ENCODE measurements at regions not wholly inside any gene's neighbourhood (a gene's known extent, or its start where the extent isn't known, plus 50 kb on each side); places are given as distances from the start of the nearest gene placed in this dataset.

DNA sequence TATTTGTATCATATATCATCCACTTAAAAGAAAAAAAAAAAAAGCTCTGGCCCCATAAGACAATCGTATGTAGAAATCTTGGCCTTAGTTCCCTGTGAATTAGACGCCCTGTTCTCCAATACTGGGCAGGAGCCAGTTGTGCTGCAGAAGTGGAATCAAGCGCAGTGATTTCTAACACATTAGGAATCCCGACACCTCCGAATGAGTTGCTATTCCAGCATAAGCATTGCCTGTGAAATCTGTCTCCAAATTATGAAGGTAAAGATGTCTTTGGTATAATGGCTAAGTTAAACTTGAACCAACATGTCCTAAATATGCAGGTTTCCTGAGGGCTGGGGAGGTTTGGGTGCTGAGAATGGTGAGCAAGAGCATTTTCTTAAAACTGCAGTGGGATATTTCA, 199.4 kb upstream of the ARRDC4 start:
- DNase-seq (ENCODE audit: low read depth in 2 of 2) = no peak

DNA sequence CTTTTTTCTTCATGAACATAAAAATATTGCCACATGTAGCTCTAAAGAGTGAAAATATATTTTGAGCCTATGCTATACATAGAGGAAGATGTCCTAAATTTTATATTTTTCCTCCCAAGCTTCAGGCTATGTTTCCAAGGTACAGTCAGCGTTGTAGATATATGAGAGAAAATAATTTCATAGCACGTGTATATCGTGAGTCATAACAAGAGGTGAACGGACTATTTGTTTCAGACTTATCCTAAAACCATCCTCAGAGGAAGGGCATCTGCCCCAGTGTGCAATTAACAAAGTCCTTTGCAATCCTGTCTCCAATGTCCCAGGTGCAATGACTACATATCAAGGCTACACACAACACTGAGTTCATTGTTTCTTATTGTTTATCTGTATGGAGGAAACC, 177.3 kb upstream of the ARRDC4 start:
- no peak for DNase-seq (ENCODE audit: low read depth in 2 of 2)

GRCh38 chr15:97786741-97787140, 173.8 kb upstream of the ARRDC4 start:
- DNase-seq (ENCODE audit: low read depth in 2 of 2) = no peak

- DNase-seq (ENCODE audit: low read depth in 2 of 2) = no peak
Measured at GRCh38 chr15:97790180-97790579, 170.3 kb upstream of the ARRDC4 start.

- DNase-seq (ENCODE audit: low read depth in 2 of 2) = no peak
Measured at GRCh38 chr15:97791824-97792792, 168.4 kb upstream of the ARRDC4 start.

- no peak for DNase-seq (ENCODE audit: low read depth in 2 of 2)
Measured at GRCh38 chr15:97804950-97805349, 155.6 kb upstream of the ARRDC4 start.

GRCh38 chr15:97806766-97807165, 153.7 kb upstream of the ARRDC4 start:
- no peak for DNase-seq (ENCODE audit: low read depth in 2 of 2)

DNA sequence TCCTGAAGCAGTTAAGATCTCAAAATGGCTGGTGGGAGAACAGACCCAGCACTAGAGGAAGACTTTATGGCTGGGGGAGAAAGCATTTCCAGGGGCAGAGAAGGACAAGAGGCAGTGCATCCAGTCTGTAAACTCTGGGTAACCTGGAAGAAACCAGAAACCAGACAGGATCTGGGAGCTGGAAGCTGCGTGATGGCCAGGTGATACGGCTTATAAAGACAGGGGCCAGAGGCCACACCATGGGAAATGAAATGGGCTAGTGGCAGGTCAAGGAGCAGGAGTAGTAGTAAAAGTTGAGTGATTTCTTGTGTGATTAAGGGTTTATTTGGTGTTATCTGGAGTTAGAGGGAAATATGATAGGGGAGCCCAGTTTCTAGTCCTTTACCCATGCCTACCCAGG, 144.7 kb upstream of the ARRDC4 start:
- no peak for DNase-seq (ENCODE audit: low read depth in 2 of 2)

DNA sequence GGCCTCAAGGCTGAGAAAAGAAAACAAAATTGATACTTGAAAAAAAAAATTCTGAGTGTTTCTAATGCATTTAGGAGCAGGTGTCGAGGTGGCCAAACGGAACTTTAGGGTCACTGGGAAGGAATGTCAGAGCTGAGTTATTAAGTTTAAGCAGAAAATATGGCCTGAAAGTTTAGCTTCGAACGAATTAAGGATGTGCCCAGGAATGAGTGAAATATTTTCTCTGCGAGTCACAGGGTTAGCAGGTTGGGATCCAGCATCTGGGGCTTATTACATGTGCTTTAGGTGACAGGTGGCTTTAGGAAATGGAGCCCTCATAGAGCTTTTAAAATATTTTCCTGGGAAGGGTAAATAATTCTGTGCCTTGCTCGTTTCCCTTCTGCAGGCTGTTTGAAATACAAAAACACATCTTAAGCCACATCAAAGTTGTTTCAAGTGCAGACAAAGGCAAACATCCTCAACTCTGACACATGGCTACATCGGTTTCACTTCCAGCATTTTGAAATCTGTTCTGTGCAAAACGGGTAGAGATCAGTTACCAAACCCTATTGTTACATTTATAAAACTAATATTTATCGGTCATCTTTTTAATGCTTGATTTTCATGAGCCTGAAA, 143.1 kb upstream of the ARRDC4 start:
- DNase-seq (ENCODE audit: low read depth in 2 of 2) = no peak

DNA sequence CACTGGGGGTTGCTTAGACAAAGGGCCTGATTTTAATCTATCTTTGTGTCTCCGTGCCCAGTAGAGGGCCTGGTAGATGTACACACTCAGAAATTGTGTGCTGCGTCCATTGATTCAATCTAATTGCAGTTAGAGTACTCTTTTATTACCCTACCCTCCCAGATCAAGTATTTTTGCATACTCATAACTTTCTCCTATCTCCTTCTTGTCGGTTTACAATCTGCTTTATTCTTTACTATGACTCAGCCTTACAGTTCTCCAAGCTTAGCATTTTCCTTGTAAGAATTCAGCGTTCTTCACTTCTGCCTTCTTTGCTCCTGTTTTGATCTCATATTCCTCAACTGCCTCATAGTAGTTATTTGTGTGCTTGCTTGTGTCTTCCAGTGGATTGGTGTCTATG, 124.5 kb upstream of the ARRDC4 start:
- no peak for DNase-seq (ENCODE audit: low read depth in 2 of 2)

- DNase-seq (ENCODE audit: low read depth in 2 of 2) = no peak
Measured at GRCh38 chr15:97837896-97838295, 122.6 kb upstream of the ARRDC4 start.

- no peak for DNase-seq (ENCODE audit: low read depth in 2 of 2)
Measured at GRCh38 chr15:97838606-97839210, 121.8 kb upstream of the ARRDC4 start.

GRCh38 chr15:97840501-97840900, 120.0 kb upstream of the ARRDC4 start:
- DNase-seq (ENCODE audit: low read depth in 2 of 2) = no peak

DNA sequence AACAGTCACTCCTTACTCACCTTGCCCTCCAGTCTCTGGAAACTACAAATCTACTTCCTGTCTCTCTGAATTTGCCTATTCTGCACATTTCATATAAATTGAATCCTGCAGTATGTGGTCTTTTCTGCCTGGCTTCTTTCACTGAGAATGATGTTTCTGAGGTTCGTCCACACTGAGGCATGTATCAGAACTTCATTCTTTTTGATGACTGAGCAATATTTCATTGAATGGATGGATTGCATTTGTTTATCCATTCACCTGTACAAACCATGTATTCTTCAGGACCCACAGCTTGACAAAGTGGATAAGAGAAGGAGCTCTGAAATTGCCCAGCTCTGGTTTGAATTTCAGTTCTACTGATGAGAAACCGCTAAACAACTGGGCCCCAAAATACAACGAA, 118.9 kb upstream of the ARRDC4 start:
- no peak for DNase-seq (ENCODE audit: low read depth in 2 of 2)

DNA sequence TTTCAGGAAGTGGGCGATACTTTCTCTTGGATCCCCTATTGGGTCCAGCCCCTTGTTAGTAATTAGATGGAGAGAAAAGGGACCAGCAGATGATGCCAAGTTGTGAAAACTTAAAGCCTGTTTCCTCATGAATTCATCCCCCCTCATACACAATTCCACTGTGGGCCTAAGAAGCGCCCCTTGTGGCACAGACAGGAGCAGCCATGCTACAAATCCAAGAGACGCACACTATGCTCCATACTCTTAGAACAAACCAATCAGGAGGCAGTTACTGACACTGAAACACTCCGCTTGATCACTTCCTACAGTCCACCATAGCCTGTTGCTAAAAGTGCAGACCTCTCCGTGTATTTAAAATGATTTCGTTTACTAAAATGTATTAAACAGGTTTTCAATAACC, 111.3 kb upstream of the ARRDC4 start:
- no peak for DNase-seq (ENCODE audit: low read depth in 2 of 2)

DNA sequence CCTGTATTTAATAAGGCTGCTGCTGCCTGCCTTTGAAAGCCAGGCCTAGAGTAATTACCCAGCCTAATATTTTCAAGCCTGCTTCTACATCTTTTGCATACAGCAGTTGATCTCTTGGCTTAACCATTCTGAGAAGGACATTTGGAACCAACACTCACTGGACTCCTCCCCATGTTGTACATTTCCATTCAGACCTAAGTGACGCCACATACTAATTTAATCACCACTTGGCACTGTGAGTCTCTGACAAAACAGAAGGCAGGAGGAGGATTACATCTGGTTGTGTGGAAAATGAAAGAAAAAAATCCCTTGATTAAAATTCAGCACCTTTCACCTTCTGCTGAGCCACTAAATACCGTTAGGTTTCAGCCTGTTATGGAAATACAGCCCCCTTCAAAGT, 102.2 kb upstream of the ARRDC4 start:
- DNase-seq (ENCODE audit: low read depth in 2 of 2) = no peak

GRCh38 chr15:97861529-97862260, 98.8 kb upstream of the ARRDC4 start:
- DNase-seq (ENCODE audit: low read depth in 2 of 2) = no peak

DNA sequence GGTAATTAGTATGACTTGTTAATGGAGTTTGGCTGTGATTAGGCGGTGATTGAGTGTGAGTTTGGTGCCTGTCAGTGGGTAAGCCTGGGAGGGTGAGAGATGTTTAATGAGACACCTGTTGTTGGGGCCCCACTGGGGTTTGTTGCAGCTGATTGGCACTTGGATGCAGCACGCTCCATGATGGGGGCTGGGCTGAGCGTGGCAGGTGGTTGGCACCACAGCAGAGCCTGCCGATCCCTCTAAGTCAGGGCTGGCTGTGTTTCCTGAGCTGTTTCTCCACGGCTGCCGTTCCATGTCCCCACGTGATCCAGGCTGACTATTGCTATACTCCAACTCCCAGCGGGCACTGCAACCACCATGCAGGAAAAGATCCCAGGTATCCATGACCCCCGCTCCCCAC, 93.5 kb upstream of the ARRDC4 start:
- no peak for DNase-seq (ENCODE audit: low read depth in 2 of 2)

GRCh38 chr15:97867870-97868269, 92.6 kb upstream of the ARRDC4 start:
- DNase-seq (ENCODE audit: low read depth in 2 of 2) = no peak

- DNase-seq (ENCODE audit: low read depth in 2 of 2) = no peak
Measured at GRCh38 chr15:97868981-97869380, 91.5 kb upstream of the ARRDC4 start.

DNA sequence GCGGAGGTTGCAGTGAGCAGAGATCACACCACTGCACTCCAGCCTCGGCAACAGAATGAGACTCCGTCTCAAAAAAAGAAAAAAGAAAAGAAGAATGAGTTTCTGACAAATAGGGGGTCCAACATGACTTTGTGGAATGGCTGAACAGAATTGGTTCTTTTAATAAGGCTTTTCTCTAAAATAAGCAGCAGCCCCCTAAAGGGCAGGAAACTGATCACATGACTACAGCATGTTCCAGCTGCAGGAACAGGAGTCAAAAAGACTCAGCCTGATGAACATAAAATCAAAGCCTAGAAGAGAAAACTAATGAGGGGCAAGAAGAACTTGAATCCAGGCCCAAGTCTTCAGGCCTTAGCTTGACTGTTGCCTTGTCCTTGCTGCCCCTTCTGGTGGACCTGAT, 89.7 kb upstream of the ARRDC4 start:
- DNase-seq (ENCODE audit: low read depth in 2 of 2) = no peak

DNA sequence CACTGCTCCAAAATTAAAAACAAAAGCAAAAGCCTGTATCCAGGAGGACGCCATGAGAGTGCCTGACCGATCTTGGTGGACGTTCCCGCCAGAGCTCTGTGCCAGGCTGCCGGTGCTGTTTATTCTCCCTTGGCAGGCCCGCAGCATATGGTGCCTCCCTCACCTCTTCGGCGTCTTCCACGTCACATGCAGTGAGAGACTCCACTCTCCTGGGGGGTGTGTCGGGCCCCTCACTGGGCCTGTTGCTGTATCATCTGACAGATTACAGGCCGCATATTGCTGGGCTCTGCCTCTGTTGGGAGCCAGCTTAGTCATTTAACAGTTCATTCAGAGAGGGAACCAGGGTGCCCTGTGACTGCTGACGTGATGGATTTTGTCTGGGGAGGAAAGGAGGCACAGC, 86.4 kb upstream of the ARRDC4 start:
- no peak for DNase-seq (ENCODE audit: low read depth in 2 of 2)

Measured in fibroblast of skin of left quadriceps (primary cell).